Esophagus squamous epithelium (tissue), 5 donors: ENCODE measurements at regions not wholly inside any gene's neighbourhood (a gene's known extent, or its start where the extent isn't known, plus 50 kb on each side); places are given as distances from the start of the nearest gene placed in this dataset.
"Not testable (repeated sequence)": the region's sequence is repeated elsewhere in the genome, so short reads cannot be mapped to it uniquely, and the experiment has no call there.

Experiments
- DNase-seq: peaks from one replicate; lab custom pipeline; 2025; lab: John Stamatoyannopoulos, UW
- H3K27ac ChIP-seq, 4 donors: fragments of 200-600 bp; sonication (generic); one replicate each; pipeline ENCODE4 v1.5.1; 2016 to 2019; ENCODE audit warnings: mild to moderate bottlenecking in 1 of 4
- H3K27me3 ChIP-seq, 4 donors: fragments of 200-600 bp; sonication (generic); 1 replicate in 3 of 4; 2 replicates in 1 of 4; pipeline versions ENCODE4 v1.5.1 to v1.6.0; 2017 to 2021; ENCODE audit warnings: antibody characterized with exemption in 1 of 4
- H3K36me3 ChIP-seq, 3 donors: fragments of 200-600 bp; sonication (generic); one replicate each; pipeline ENCODE4 v1.5.1; 2016 to 2019
- H3K4me1 ChIP-seq, 3 donors: fragments of 200-600 bp; sonication (generic); one replicate each; pipeline ENCODE4 v1.5.1; 2017 to 2019
- H3K4me3 ChIP-seq, 4 donors: fragments of 200-600 bp; sonication (generic); 1 replicate in 3 of 4; 2 replicates in 1 of 4; pipeline ENCODE4 v1.5.1; 2016 to 2019; ENCODE audit warnings: mild to moderate bottlenecking in 2 of 4, moderate library complexity in 1 of 4
- H3K9me3 ChIP-seq, 3 donors: fragments of 200-600 bp; sonication (generic); one replicate each; pipeline ENCODE4 v1.5.1; 2016 to 2019
- POLR2A ChIP-seq, 4 donors: fragments of 450-650 bp; IDR thresholded peaks; one replicate each; pipeline ENCODE4 v1.6.1; 2017; ENCODE audit warnings: antibody characterized with exemption in 4 of 4, mild to moderate bottlenecking in 4 of 4, moderate library complexity in 3 of 4
- WGBS, 2 donors: methylation state at CpG; one replicate each; pipeline ENCODE4 v1.1.5; 2018; 5-methylcytosine and 5-hydroxymethylcytosine counted together
- intact Hi-C: fragments of 100-400 bp; cut with DNase I; formaldehyde crosslinking; loops from one replicate; pipeline ENCODE4 v1.15.0; 2022
- TF ChIP-seq, protein P1 (sequence below), 6 experiments: fragments of 450-650 bp in 4 of 6; fragments of 200-600 bp in 2 of 6; sonication (generic) in 2 of 6; IDR thresholded peaks; one replicate each; pipeline ENCODE4 v1.5.1; 2016 to 2019; ENCODE audit warnings: antibody characterized with exemption in 6 of 6, mild to moderate bottlenecking in 4 of 6, moderate library complexity in 4 of 6
- donor health status: DM: yes; HTN: yes; CAD: no.

DNA sequence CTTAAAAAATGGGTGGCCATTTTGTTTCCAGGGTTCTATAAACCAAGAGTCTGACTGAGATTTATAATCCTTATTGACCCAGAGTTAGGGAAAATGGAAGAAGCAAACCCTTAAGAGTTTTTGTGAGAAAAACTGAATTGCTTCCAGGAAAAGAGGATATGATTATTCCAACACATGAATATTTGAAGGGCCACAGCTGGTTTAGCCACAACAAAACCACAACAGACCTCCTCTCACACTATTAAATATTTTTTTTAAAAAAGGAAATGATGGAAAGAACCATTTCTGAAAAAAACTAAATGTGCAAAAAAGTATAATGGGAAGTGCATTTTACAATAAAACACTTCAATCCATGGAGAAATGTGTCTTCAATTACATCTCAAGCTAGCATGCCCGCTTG is 182.7 kb downstream of the ETAA1 start:
- 0 to 35% methylated on average over 1 of the region's 1 CpG for WGBS, 2 donors
- Histone ChIP-seq H3K27ac (no peak overlapping the region), H3K36me3 (no peaks in the 10 kb centered on the region), H3K4me1 (no peaks in the 10 kb centered on the region), H3K27me3 (no peaks in the 10 kb centered on the region), H3K4me3 (no peak overlapping the region), H3K9me3 (peaks cover 0 to 23% (median 4%) of the 10 kb centered on the region in 3 donors)
- intact Hi-C loops: no loop called here
- no peak for DNase-seq
- TF ChIP-seq, protein P1, sequence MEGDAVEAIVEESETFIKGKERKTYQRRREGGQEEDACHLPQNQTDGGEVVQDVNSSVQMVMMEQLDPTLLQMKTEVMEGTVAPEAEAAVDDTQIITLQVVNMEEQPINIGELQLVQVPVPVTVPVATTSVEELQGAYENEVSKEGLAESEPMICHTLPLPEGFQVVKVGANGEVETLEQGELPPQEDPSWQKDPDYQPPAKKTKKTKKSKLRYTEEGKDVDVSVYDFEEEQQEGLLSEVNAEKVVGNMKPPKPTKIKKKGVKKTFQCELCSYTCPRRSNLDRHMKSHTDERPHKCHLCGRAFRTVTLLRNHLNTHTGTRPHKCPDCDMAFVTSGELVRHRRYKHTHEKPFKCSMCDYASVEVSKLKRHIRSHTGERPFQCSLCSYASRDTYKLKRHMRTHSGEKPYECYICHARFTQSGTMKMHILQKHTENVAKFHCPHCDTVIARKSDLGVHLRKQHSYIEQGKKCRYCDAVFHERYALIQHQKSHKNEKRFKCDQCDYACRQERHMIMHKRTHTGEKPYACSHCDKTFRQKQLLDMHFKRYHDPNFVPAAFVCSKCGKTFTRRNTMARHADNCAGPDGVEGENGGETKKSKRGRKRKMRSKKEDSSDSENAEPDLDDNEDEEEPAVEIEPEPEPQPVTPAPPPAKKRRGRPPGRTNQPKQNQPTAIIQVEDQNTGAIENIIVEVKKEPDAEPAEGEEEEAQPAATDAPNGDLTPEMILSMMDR (IDR thresholded peaks at IDR 0.05): no peak
- TF ChIP-seq POLR2A (IDR thresholded peaks at IDR 0.05): no peak

DNA sequence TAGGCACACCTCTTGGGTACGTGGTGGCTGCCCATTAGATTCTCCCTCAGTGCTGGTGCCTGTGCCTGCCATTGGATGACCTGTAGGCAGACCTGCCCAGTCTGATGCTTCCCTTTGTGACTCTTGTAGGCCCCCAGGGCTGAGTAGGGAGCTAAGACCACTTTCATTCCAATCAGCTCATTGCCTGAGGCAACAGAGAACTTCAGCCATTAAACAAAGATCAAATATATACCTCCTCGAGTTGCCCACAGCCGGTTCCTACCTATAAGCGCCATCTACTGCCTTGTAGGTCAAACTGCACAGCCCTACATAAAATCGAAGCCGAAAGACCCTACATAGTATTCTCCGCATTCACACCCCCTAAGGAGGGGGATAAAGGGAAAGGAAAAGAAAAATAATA is 184.6 kb downstream of the ETAA1 start:
- Histone ChIP-seq H3K36me3 (no peaks in the 10 kb centered on the region), H3K4me1 (no peaks in the 10 kb centered on the region), H3K27ac (no peak overlapping the region), H3K4me3 (no peak overlapping the region), H3K27me3 (no peaks in the 10 kb centered on the region), H3K9me3 (peaks cover 0 to 38% (median 12%) of the 10 kb centered on the region in 3 donors)
- TF ChIP-seq, protein P1 (IDR thresholded peaks at IDR 0.05): peak in 1 of 6 experiments; percentile 44
- TF ChIP-seq POLR2A (IDR thresholded peaks at IDR 0.05): no peak
- WGBS, 2 donors: 54 to 74% methylated on average over 3 to 6 of the region's 7 CpGs
- no peak for DNase-seq
- intact Hi-C loops: no loop called here

DNA sequence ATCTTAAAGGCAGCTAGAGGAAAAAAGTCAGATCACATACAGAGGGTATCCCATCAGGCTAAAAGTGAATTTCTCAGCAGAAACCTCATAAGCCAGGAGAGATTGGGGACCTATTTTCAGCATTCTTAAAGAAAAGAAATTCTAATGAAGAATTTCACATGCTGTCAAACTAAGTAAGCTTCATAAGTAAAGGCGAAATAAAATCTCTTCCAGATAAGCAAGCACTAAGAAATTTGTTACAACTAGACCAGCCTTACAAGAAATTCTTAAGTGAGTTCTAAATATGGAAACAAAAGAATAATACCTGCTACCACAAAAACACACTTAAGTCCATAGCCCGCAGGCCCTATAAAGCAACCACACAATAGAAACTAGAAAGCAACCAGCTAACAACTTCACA is 186.1 kb downstream of the ETAA1 start:
- TF ChIP-seq, protein P1 (IDR thresholded peaks at IDR 0.05): no peak
- TF ChIP-seq POLR2A (IDR thresholded peaks at IDR 0.05): no peak
- H3K36me3 ChIP-seq: no peaks in the 10 kb centered on the region
- peaks cover 0 to 38% (median 12%) of the 10 kb centered on the region in 3 donors for H3K9me3 ChIP-seq
- no peak overlapping the region for H3K27ac ChIP-seq
- intact Hi-C loops: no loop called here
- DNase-seq: no peak
- no peak overlapping the region for H3K4me3 ChIP-seq
- no peaks in the 10 kb centered on the region for H3K27me3 ChIP-seq
- 91 to 95% methylated on average over 2 of the region's 2 CpGs for WGBS, 2 donors
- H3K4me1 ChIP-seq: no peaks in the 10 kb centered on the region

DNA sequence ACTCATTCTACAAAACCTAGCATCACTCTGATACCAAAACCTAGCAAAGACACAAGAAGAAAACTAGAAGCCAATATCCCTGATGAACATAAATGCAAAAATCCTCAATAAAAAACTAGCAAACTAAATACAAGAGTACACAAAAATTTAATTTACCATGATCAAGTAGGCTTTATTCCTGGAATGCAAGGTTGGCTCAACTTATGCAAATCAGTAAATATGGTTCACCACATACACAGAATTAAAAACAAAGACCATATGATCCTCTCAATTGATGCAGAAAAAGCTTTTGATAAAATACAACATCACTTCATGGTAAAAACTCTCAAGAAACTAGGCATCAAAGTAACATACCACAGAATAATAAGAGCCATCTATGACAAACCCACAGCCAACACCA is 188.3 kb downstream of the ETAA1 start:
- DNase-seq: no peak
- Histone ChIP-seq H3K27ac (no peak overlapping the region), H3K27me3 (no peaks in the 10 kb centered on the region), H3K9me3 (peaks cover 0 to 38% (median 15%) of the 10 kb centered on the region in 3 donors), H3K4me1 (no peaks in the 10 kb centered on the region), H3K4me3 (no peak overlapping the region), H3K36me3 (no peaks in the 10 kb centered on the region)
- intact Hi-C loops: no loop called here
- TF ChIP-seq, protein P1 (IDR thresholded peaks at IDR 0.05): no peak
- TF ChIP-seq POLR2A (IDR thresholded peaks at IDR 0.05): no peak

DNA sequence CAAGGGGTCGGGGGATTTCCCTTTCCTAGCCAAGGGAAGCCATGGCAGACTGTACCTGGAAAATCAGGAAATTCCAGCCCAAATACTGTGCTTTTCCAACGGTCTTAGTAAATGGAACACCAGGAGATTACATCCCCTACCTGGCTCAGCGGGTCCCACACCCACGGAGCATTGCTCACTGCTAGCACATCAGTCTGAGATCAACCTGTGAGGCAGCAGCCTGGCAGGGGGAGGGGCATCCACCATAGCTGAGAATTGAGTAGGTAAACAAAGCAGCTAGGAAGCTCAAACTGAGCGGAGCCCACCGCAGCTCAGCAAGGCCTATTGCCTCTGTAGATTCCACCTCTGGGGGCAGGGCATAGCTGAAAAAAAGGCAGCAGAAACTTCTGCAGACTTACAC is 192.0 kb downstream of the ETAA1 start:
- H3K27ac ChIP-seq, DNase-seq, H3K27me3 ChIP-seq, H3K4me3 ChIP-seq, intact Hi-C loops, H3K4me1 ChIP-seq, H3K36me3 ChIP-seq: not testable (repeated sequence)
- WGBS, 2 donors: 56 to 57% methylated on average over 3 to 5 of the region's 6 CpGs
- peaks cover 0 to 21% (median 11%) of the 10 kb centered on the region in 3 donors for H3K9me3 ChIP-seq

DNA sequence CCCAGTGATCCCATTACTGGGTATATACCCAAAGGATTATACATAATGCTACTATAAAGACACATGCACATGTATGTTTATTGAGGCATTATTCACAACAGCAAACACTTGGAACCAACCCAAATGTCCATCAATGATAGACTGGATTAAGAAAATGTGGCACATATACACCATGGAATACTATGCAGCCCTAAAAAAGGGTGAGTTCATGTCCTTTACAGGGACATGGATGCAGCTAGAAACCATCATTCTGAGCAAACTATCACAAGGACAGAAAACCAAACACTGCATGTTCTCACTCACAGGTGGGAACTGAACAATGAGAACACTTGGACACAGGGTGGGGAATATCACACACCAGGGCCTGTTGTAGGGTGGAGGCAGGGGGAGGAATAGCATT is 197.4 kb downstream of the ETAA1 start:
- H3K36me3 ChIP-seq, H3K9me3 ChIP-seq, H3K4me1 ChIP-seq, intact Hi-C loops, H3K27ac ChIP-seq, H3K27me3 ChIP-seq, DNase-seq, H3K4me3 ChIP-seq: not testable (repeated sequence)
